ENCODE measurements at regions not wholly inside any gene's neighbourhood (a gene's known extent, or its start where the extent isn't known, plus 50 kb on each side); places are given as distances from the start of the nearest gene placed in this dataset.

- no peak for DNase-seq
These were observed 1073.7 kb downstream of the BRD1 start for GRCh38 chr22:48753752-48754517.

GRCh38 chr22:48753381-48753730 is 1074.3 kb downstream of the BRD1 start:
- DNase-seq = no peak

GRCh38 chr22:48752451-48753380 is 1075.0 kb downstream of the BRD1 start:
- no peak for DNase-seq

- no peak for DNase-seq
These were observed 1075.9 kb downstream of the BRD1 start for GRCh38 chr22:48751539-48752437.

- DNase-seq = no peak
These were observed 1076.7 kb downstream of the BRD1 start for GRCh38 chr22:48750826-48751440.

GRCh38 chr22:48750282-48750681 is 1077.4 kb downstream of the BRD1 start:
- no peak for DNase-seq

GRCh38 chr22:48749555-48750227 is 1078.0 kb downstream of the BRD1 start:
- DNase-seq = no peak

- DNase-seq = no peak
These were observed 1078.7 kb downstream of the BRD1 start for GRCh38 chr22:48748860-48749554.

- DNase-seq = no peak
These were observed 1079.4 kb downstream of the BRD1 start for GRCh38 chr22:48748113-48748859.

GRCh38 chr22:48746789-48747425 is 1080.8 kb downstream of the BRD1 start:
- DNase-seq = no peak

GRCh38 chr22:48745842-48746788 is 1081.6 kb downstream of the BRD1 start:
- no peak for DNase-seq

GRCh38 chr22:48744967-48745841 is 1082.5 kb downstream of the BRD1 start:
- no peak for DNase-seq

GRCh38 chr22:48744283-48744641 is 1083.4 kb downstream of the BRD1 start:
- DNase-seq = no peak

- DNase-seq = no peak
These were observed 1083.9 kb downstream of the BRD1 start for GRCh38 chr22:48743601-48744282.

- DNase-seq = no peak
These were observed 1084.9 kb downstream of the BRD1 start for GRCh38 chr22:48742556-48743343.

GRCh38 chr22:48742191-48742555 is 1085.5 kb downstream of the BRD1 start:
- DNase-seq = no peak
